ENCODE measurements at regions not wholly inside any gene's neighbourhood (a gene's known extent, or its start where the extent isn't known, plus 50 kb on each side); places are given as distances from the start of the nearest gene placed in this dataset.

- Histone ChIP-seq H3K27me3 (ENCODE audit: control insufficient read depth, insufficient read depth) (no peaks in the 10 kb centered on the region), H3K4me1 (ENCODE audit: control insufficient read depth, insufficient read depth, low read length) (no peaks in the 10 kb centered on the region), H3K4me3 (ENCODE audit: low read length) (no peak overlapping the region), H3K27ac (ENCODE audit: low read length) (no peak overlapping the region), H3K9me3 (ENCODE audit: control insufficient read depth, low read length) (no peaks in the 10 kb centered on the region)
- ATAC-seq (no peak), DNase-seq (no peak)
- intact Hi-C loops (cut with DNase I) = no loop called here
- 62% methylated on average over 3 of the region's 3 CpGs for WGBS
Measured at GRCh38 chr18:40686836-40687235, 1268.2 kb upstream of the PIK3C3 start.

GRCh38 chr18:40685219-40685618 is 1269.8 kb upstream of the PIK3C3 start:
- Histone ChIP-seq H3K27me3 (ENCODE audit: control insufficient read depth, insufficient read depth) (no peaks in the 10 kb centered on the region), H3K4me1 (ENCODE audit: control insufficient read depth, insufficient read depth, low read length) (no peaks in the 10 kb centered on the region), H3K4me3 (ENCODE audit: low read length) (no peak overlapping the region), H3K27ac (ENCODE audit: low read length) (no peak overlapping the region), H3K9me3 (ENCODE audit: control insufficient read depth, low read length) (no peaks in the 10 kb centered on the region)
- WGBS = 71% methylated on average over 2 of the region's 2 CpGs
- no peak for DNase-seq
- intact Hi-C loops (cut with DNase I) = no loop called here
- ATAC-seq = no peak

GRCh38 chr18:40678318-40678717 is 1276.7 kb upstream of the PIK3C3 start:
- no peak for DNase-seq
- no peak for ATAC-seq
- Histone ChIP-seq H3K4me1 (ENCODE audit: control insufficient read depth, insufficient read depth, low read length) (no peaks in the 10 kb centered on the region), H3K27me3 (ENCODE audit: control insufficient read depth, insufficient read depth) (no peaks in the 10 kb centered on the region), H3K9me3 (ENCODE audit: control insufficient read depth, low read length) (no peaks in the 10 kb centered on the region), H3K4me3 (ENCODE audit: low read length) (no peak overlapping the region), H3K27ac (ENCODE audit: low read length) (no peak overlapping the region)
- 97% methylated on average over 2 of the region's 2 CpGs for WGBS
- intact Hi-C loops (cut with DNase I) = no loop called here

- Histone ChIP-seq H3K27ac (ENCODE audit: low read length) (no peak overlapping the region), H3K4me1 (ENCODE audit: control insufficient read depth, insufficient read depth, low read length) (no peaks in the 10 kb centered on the region), H3K27me3 (ENCODE audit: control insufficient read depth, insufficient read depth) (no peaks in the 10 kb centered on the region), H3K9me3 (ENCODE audit: control insufficient read depth, low read length) (no peaks in the 10 kb centered on the region), H3K4me3 (ENCODE audit: low read length) (no peak overlapping the region)
- DNase-seq (no peak), ATAC-seq (no peak)
- intact Hi-C loops (cut with DNase I) = no loop called here
- 86% methylated on average over 1 of the region's 1 CpG for WGBS
Measured at GRCh38 chr18:40676668-40677067, 1278.4 kb upstream of the PIK3C3 start.

GRCh38 chr18:40673150-40673549 is 1281.9 kb upstream of the PIK3C3 start:
- no peak overlapping the region for H3K4me3 ChIP-seq (ENCODE audit: low read length)
- 85% methylated on average over 3 of the region's 3 CpGs for WGBS
- H3K4me1 ChIP-seq (ENCODE audit: control insufficient read depth, insufficient read depth, low read length) = no peaks in the 10 kb centered on the region
- no peaks in the 10 kb centered on the region for H3K9me3 ChIP-seq (ENCODE audit: control insufficient read depth, low read length)
- no peak for ATAC-seq
- DNase-seq = no peak
- intact Hi-C loops (cut with DNase I) = no loop called here
- no peak overlapping the region for H3K27ac ChIP-seq (ENCODE audit: low read length)
- no peaks in the 10 kb centered on the region for H3K27me3 ChIP-seq (ENCODE audit: control insufficient read depth, insufficient read depth)

DNA sequence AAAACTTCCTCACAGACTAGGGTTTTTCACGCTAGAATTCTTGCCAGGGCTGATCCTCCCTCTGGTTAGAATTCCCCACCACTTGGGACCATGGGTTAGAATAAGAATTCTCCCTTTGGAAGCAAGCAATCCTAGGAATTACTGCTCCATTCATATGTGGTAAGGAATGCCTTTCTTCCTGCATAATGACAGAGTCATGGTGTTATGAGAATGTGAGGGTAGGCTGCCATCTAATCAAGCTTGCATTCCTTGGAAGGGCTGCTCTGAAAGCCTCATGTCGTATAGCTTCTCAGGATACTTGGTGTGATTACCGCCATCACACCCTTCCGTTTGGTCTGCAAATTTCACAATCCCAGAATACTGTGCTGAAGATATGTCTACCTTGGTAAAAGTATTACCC is 1282.4 kb upstream of the PIK3C3 start:
- Histone ChIP-seq H3K9me3 (ENCODE audit: control insufficient read depth, low read length) (no peaks in the 10 kb centered on the region), H3K27me3 (ENCODE audit: control insufficient read depth, insufficient read depth) (no peaks in the 10 kb centered on the region), H3K4me3 (ENCODE audit: low read length) (no peak overlapping the region), H3K27ac (ENCODE audit: low read length) (no peak overlapping the region), H3K4me1 (ENCODE audit: control insufficient read depth, insufficient read depth, low read length) (no peaks in the 10 kb centered on the region)
- ATAC-seq (no peak), DNase-seq (no peak)
- 64% methylated on average over 4 of the region's 4 CpGs for WGBS
- intact Hi-C loops (cut with DNase I) = no loop called here

DNA sequence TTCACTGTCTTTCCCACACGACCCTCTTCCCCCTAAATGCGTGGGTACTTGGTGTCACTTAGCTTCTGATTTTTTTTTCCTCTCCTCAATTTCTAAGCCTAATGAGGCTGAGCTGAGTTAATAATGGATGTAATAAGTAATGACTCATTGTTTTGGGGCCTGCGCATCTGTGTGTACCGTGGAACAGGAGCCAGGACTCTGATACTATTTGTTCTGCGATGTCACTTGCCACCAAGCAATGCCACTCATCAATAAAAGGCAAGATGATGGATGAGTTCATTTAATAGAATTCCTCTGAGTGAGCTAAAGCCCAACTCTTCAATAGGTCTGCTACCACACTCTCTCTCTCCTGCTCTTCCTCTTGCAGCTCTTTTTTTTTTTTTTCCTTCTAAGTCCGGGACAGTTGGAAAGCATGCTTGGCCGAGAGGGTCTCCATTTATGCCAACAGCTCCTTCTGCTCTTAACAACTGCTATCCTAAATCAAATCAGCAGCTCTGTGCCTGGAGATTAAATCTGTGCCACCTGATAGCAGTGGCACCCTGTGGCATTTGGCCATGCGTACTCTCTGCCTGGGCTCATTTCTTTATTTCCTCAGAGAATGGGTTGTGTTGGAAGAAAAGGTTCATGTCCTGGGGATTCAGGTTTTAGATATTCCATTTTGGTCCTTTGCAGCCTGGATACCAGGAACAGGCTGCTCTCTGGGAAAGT is 1284.2 kb upstream of the PIK3C3 start:
- Histone ChIP-seq H3K4me3 (ENCODE audit: low read length) (no peak overlapping the region), H3K9me3 (ENCODE audit: control insufficient read depth, low read length) (no peaks in the 10 kb centered on the region), H3K4me1 (ENCODE audit: control insufficient read depth, insufficient read depth, low read length) (no peaks in the 10 kb centered on the region), H3K27me3 (ENCODE audit: control insufficient read depth, insufficient read depth) (no peaks in the 10 kb centered on the region), H3K27ac (ENCODE audit: low read length) (no peak overlapping the region)
- WGBS = 70% methylated on average over 8 of the region's 8 CpGs
- DNase-seq (no peak), ATAC-seq (no peak)
- intact Hi-C loops (cut with DNase I) = no loop called here

- 84% methylated on average over 16 of the region's 16 CpGs for WGBS
- intact Hi-C loops (cut with DNase I) = no loop called here
- DNase-seq (peak in 1 of 3 donors; percentile 32), ATAC-seq (no peak)
- no peak overlapping the region for H3K27ac ChIP-seq (ENCODE audit: low read length)
- no peaks in the 10 kb centered on the region for H3K9me3 ChIP-seq (ENCODE audit: control insufficient read depth, low read length)
- H3K27me3 ChIP-seq (ENCODE audit: control insufficient read depth, insufficient read depth) = no peaks in the 10 kb centered on the region
- H3K4me1 ChIP-seq (ENCODE audit: control insufficient read depth, insufficient read depth, low read length) = no peaks in the 10 kb centered on the region
- H3K4me3 ChIP-seq (ENCODE audit: low read length) = no peak overlapping the region
Measured at GRCh38 chr18:40662898-40663437, 1292.1 kb upstream of the PIK3C3 start.

DNA sequence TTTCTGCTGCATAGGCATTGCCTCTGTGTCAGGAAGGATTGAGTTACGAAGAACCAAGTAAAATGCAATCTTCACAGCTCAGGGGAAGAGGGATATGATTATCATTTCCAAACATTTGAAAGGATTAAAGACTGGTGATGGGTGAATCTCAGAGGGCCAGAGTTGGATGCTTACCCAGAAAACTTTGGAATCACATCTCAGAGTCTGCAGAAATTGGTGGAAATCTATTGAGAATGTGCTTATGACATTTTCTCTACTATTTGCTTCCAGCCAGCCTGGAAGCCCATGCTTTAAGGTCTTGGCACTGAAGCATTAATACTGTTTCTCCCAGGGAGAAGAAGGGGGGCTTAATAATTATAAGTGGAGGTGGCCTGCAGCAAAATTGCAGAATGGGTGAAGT is 1301.4 kb upstream of the PIK3C3 start:
- H3K4me3 ChIP-seq (ENCODE audit: low read length) = no peak overlapping the region
- no peaks in the 10 kb centered on the region for H3K27me3 ChIP-seq (ENCODE audit: control insufficient read depth, insufficient read depth)
- H3K27ac ChIP-seq (ENCODE audit: low read length) = no peak overlapping the region
- intact Hi-C loops (cut with DNase I) = no loop called here
- ATAC-seq = no peak
- WGBS = 59% methylated on average over 1 of the region's 1 CpG
- H3K4me1 ChIP-seq (ENCODE audit: control insufficient read depth, insufficient read depth, low read length) = no peaks in the 10 kb centered on the region
- H3K9me3 ChIP-seq (ENCODE audit: control insufficient read depth, low read length) = no peaks in the 10 kb centered on the region
- no peak for DNase-seq

DNA sequence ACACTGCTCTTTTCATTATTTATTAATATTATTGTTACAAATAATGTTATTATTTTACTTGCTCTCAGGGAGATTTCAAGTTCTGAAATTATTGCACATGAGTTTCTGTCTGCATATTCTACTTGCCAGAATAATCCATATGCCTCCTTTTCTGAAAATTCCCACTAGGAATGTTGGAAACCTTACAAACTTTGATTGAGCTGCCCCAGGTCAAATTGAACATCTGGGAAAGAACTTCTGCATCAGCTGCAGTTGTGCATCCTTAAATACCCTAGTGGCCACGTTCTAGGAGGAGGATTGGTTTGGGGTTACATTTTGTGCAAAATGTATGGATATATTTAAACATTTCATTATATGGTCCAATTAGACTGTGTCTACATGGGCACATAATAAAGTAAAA is 1302.7 kb upstream of the PIK3C3 start:
- H3K27ac ChIP-seq (ENCODE audit: low read length) = no peak overlapping the region
- no peaks in the 10 kb centered on the region for H3K4me1 ChIP-seq (ENCODE audit: control insufficient read depth, insufficient read depth, low read length)
- ATAC-seq (no peak), DNase-seq (no peak)
- H3K27me3 ChIP-seq (ENCODE audit: control insufficient read depth, insufficient read depth) = no peaks in the 10 kb centered on the region
- WGBS = 31% methylated on average over 1 of the region's 1 CpG
- no peaks in the 10 kb centered on the region for H3K9me3 ChIP-seq (ENCODE audit: control insufficient read depth, low read length)
- intact Hi-C loops (cut with DNase I) = no loop called here
- H3K4me3 ChIP-seq (ENCODE audit: low read length) = no peak overlapping the region

GRCh38 chr18:40651163-40651562 is 1303.9 kb upstream of the PIK3C3 start:
- Histone ChIP-seq H3K9me3 (ENCODE audit: control insufficient read depth, low read length) (no peaks in the 10 kb centered on the region), H3K27ac (ENCODE audit: low read length) (no peak overlapping the region), H3K4me3 (ENCODE audit: low read length) (no peak overlapping the region), H3K27me3 (ENCODE audit: control insufficient read depth, insufficient read depth) (no peaks in the 10 kb centered on the region), H3K4me1 (ENCODE audit: control insufficient read depth, insufficient read depth, low read length) (no peaks in the 10 kb centered on the region)
- ATAC-seq (no peak), DNase-seq (no peak)
- intact Hi-C loops (cut with DNase I) = no loop called here
- WGBS = 89% methylated on average over 3 of the region's 3 CpGs
